ENCODE measurements at regions not wholly inside any gene's neighbourhood (a gene's known extent, or its start where the extent isn't known, plus 50 kb on each side); places are given as distances from the start of the nearest gene placed in this dataset.

- peak; percentile 18 for DNase-seq
These were observed 1103.3 kb upstream of the B3GALT2 start for GRCh38 chr1:194289569-194290266.

- no peak for DNase-seq
These were observed 1101.8 kb upstream of the B3GALT2 start for GRCh38 chr1:194288238-194288637.

GRCh38 chr1:194281376-194281775 lies 1095.0 kb upstream of the B3GALT2 start:
- no peak for DNase-seq

GRCh38 chr1:194280463-194280862 lies 1094.0 kb upstream of the B3GALT2 start:
- no peak for DNase-seq

GRCh38 chr1:194279975-194280374 lies 1093.6 kb upstream of the B3GALT2 start:
- DNase-seq: no peak

- DNase-seq: no peak
These were observed 1091.5 kb upstream of the B3GALT2 start for GRCh38 chr1:194277927-194278326.

GRCh38 chr1:194273660-194274059 lies 1087.2 kb upstream of the B3GALT2 start:
- DNase-seq: no peak

- DNase-seq: no peak
These were observed 1082.4 kb upstream of the B3GALT2 start for GRCh38 chr1:194268839-194269238.

- DNase-seq: no peak
These were observed 1080.6 kb upstream of the B3GALT2 start for GRCh38 chr1:194267021-194267420.

- no peak for DNase-seq
These were observed 1069.6 kb upstream of the B3GALT2 start for GRCh38 chr1:194256010-194256409.

- no peak for DNase-seq
These were observed 1065.8 kb upstream of the B3GALT2 start for GRCh38 chr1:194252199-194252598.

GRCh38 chr1:194241215-194241614 lies 1054.8 kb upstream of the B3GALT2 start:
- no peak for DNase-seq

- DNase-seq: no peak
These were observed 1046.7 kb upstream of the B3GALT2 start for GRCh38 chr1:194233069-194233468.

GRCh38 chr1:194230351-194231144 lies 1044.1 kb upstream of the B3GALT2 start:
- no peak for DNase-seq

- no peak for DNase-seq
These were observed 1042.0 kb upstream of the B3GALT2 start for GRCh38 chr1:194228427-194228826.

GRCh38 chr1:194227161-194227560 lies 1040.7 kb upstream of the B3GALT2 start:
- no peak for DNase-seq

- DNase-seq: no peak
These were observed 1039.4 kb upstream of the B3GALT2 start for GRCh38 chr1:194225821-194226220.

GRCh38 chr1:194223596-194223995 lies 1037.2 kb upstream of the B3GALT2 start:
- DNase-seq: no peak

GRCh38 chr1:194215448-194215847 lies 1029.0 kb upstream of the B3GALT2 start:
- DNase-seq: no peak

- no peak for DNase-seq
These were observed 1028.3 kb upstream of the B3GALT2 start for GRCh38 chr1:194214735-194215134.

GRCh38 chr1:194209920-194210319 lies 1023.5 kb upstream of the B3GALT2 start:
- no peak for DNase-seq

- no peak for DNase-seq
These were observed 1022.3 kb upstream of the B3GALT2 start for GRCh38 chr1:194208674-194209073.

GRCh38 chr1:194196562-194196961 lies 1010.1 kb upstream of the B3GALT2 start:
- no peak for DNase-seq

GRCh38 chr1:194194724-194195123 lies 1008.3 kb upstream of the B3GALT2 start:
- no peak for DNase-seq

Data from femur (tissue), 1 donor.